NCI-H146 (cell line): ENCODE measurements at regions not wholly inside any gene's neighbourhood (a gene's known extent, or its start where the extent isn't known, plus 50 kb on each side); places are given as distances from the start of the nearest gene placed in this dataset.
"Not testable (repeated sequence)": the region's sequence is repeated elsewhere in the genome, so short reads cannot be mapped to it uniquely, and the experiment has no call there.

Source experiments
- DNase-seq: peaks from one replicate; lab custom pipeline; 2025; lab: John Stamatoyannopoulos, UW

DNA sequence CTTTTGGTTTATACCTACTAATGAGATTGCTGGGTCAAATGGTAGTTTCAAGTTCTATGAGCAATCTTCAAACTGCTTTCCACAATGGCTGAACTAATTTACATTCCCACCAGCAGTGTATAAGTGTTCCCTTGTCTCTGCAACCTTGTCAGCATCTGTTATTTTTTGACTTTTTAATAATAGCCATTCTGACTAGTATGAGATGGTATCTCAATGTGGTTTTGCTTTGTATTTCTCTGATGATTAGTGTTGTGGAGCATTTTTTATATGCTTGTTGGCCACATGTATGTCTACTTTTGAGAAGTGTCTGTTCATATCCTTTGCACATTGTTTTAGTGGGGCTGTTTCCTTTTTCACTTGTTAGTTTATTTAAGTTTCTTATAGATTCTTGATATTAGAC lies 449.3 kb upstream of the ATP11B start:
- not testable (repeated sequence) for DNase-seq

DNA sequence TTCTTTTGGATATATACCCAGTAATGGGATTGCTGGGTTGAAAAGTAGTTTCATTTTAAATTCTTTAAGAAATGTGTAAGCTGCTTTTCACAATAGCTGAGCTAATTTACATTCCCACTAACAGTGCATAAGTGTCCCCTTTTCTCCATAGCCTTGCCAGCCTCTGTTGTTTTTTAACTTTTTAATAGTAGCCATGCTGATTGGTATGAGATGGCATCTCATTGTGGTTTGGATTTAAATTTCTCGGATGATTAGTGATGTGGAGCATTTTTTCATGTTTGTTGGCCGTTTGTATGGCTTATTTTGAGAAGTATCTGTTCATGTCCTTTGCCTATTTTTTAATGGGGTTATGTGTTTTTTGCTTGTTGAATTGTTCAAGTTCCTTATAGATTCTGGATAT lies 444.3 kb upstream of the ATP11B start:
- no peak for DNase-seq

DNA sequence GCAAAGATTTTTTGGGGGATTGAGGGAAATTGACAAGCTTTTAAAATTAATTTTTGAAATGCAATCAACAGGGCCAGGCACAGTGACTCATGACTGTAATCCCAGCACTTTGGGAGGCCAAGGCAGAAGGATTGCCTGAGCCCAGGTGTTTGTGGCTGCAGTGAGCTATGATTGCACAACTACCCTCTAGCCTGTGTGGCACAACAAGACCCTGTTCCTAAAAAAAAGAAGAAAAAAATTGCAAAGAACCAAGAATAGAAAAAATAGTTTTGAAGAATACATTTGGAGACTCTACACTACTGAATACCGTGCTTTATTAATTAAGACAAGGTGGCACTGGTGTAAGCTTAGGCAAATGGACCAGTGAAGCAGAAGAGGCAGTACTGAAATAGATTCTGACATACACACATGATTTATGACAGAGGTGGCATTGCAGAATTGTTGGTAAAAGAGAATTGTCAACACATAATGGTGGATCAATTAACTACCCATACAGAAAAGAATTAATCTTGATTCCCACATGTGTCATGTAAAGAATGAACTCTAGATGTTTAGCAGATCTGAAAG lies 443.3 kb upstream of the ATP11B start:
- DNase-seq: peak; percentile 67

DNA sequence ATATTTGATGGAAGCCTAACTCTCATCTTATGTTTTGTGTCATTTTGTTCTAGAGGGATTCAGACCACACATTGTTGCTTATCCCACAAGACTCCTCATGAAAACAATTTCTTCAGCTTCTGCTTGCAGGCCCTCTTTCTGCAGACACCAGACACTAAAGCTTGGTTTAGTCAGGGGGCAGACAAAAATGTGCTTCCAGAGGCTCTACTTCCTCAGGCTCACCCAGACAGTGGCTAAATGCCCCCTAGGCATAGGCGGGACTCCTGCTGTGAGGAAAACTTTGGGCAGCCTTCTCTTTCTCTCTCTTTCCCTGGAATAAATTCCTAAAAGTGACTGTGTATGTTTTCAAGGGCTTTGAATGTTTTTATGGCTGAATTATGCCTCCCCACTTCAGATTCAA lies 435.4 kb upstream of the ATP11B start:
- DNase-seq: peak; percentile 21

DNA sequence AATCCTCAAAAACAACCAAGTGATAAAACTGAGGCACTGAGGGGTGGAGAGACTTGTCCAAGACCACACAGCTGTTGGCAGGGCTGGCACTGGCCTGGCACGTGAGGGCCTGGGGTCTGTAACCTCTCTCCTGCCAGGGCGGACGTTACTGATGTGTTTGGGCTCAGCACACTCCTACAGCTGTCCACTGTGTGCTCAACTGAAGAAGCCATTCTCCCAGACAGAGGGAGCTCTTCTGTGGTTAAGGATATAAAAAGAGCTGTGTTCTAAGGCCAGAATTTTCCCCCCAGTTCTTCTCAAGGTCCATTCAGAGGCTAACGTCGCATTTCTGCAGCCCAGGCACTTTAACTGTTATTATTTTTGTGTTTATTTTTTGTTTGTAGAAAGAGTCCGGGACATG lies 429.0 kb upstream of the ATP11B start:
- DNase-seq: peak; percentile 87

DNA sequence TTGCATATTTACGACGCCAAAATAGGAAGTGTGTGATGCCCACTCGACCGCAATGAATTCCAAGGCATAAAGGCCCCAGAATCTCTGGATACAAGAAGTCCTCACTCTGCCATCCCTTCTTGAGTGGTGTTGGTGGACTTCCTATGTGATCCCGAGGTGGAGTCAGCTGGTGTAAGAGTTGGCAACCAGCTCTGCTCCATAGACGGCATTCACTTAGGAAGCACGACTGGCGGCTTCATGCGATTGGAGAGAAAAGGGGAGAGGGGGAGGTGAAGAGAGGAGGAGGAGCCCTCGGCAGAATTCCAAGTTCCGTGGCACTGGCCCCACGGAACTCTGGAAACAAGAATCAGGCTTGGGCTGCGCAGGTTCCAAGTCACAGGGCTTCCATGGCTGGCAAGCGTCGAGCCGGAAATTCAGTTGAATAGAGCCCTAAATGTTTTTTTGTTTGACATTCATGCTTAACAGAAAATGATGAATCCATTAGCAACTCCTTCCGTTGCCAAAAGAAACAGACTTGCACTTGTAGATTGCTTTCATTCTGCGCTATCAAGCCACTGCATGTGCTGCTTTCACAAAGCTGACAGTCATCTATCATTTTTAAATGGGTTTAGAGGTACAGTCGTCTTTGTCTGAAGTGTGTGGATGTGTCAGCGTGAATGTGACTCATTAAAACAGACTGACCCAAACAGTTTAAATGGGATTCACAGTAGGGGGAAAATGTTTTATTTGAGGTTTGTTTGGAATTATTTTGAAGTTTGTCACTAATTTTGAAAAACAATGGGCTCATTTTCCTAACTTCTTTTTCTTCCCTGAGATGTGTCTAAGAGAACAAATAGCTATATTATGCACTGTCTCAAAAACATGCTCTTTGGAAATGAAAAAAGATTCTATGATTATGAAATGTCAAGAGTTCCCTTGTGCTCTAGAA lies 428.3 kb upstream of the ATP11B start:
- DNase-seq: peak; percentile 97

DNA sequence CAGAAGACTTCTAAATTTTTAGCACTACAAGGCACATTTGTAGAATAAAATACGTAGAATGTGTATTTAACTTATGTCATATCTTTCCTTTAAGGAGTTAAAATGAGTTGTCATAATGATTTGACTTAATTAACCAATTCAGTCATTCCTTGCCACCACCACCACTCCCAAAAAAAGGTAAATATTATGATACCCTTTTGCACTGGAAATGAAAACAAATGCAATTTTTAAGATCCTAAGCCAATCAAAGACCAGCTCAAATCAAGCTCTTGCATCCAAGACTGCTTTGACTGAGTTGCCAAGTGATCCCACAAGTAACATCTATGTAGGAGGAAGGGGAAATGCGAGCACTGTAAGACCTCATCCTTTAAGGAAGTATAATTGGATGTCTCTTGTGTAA lies 426.6 kb upstream of the ATP11B start:
- DNase-seq: no peak

DNA sequence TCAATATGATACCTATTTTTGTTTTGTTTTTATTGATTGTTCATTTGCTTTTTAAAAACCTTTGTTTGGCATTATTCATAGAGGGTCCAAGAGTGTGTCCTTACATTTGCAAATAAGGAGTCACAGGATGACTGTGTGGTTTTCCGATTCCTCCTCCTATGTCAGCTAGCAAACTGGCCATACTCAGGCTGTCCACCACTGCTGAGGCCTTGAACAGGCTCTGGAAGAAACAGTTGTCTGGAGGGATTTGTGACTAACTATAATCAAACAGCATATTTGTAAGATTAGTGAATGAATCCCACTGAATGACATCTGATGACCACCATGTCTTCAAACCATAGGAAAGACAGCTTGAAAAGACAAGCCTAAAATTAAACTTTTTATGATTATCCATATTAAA lies 423.4 kb upstream of the ATP11B start:
- DNase-seq: no peak

DNA sequence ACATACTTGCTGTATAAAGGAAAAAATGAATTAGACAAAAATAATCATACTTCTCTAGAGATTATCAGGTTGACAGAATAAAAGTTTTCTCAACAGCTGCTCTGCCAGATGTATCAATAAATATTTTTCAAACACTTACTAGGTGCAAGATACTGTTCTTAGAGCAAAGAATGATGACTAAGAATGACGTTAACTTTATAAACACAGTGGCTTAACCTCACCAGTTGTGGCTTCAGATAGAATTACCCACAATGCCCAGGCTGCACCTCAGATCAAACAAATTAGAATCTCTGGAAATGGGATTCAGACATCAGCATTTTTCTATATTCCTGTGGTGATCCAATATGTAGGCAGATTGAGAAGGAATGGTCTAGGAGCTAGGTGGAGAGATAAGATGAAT lies 422.4 kb upstream of the ATP11B start:
- no peak for DNase-seq

DNA sequence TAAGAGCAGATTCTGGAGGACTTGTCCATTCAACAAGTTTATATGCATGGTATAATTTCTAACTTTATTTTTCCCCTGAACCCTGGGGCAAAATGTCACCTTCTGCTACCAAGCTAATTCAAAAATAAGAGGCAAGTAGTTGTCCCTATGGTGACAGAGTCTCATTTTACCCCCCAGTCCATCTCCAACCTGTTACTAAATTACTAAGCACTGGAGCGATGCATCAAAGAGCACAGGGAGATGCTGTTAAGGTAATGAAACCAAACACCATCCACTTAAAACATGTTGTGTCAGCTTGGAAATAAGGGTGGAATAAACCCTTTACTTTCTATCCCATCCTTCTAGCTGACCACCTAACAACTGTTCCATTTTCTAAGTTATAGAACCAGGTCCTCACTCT lies 417.4 kb upstream of the ATP11B start:
- DNase-seq: no peak

DNA sequence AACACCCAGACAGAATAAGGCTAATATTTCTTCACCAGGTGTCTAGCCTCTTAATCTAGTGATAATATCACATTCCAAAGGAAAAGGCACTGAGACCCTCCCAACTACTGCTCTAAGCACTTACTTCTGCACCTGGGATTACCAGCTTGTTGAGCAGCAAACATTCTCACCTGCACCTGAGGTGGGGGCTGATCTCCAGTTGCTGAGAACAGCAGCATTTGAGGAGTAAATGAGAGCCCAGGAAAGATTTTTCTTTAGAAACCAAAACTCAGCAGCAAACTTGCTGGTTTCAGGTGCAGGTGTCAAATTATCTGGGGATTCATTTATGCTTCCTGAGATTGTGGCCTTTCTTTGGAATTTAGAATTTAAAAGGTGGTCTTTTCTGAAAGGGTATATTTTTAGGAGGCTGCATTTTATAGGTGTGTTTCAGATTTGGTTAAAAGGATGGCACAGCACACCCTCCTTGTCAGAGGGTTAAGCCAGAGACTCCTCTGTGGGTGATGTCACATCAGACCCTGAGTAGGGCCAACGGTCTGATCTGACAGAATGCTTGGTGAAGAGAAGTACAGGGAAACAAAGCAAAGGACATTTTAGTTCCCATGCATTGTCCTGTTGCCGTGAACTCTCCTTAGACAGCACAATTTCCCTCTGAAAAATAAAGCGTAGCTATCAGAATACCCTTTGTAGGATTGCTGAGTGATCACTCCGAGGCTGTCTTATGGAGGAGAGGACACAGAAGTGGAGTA lies 411.0 kb upstream of the ATP11B start:
- DNase-seq: peak; percentile 22

DNA sequence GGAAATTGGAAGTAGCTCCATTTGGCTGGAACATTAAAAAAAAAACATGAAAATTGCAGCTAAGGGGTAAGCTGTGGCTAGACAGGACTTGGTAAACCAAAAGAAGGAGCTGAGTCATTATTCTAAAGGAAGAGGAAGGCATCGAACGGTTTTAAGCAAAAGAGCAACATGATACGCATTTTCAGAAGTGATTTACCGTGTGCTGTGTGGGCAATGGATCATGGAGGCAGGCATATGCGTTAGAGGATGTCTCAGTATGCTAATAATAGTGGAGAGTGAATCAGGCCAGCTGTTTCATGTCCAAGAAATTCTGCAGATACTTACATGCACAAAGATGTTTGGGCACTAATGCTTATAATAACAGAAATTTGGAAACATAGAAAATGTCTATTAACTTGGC lies 409.1 kb upstream of the ATP11B start:
- DNase-seq: no peak

DNA sequence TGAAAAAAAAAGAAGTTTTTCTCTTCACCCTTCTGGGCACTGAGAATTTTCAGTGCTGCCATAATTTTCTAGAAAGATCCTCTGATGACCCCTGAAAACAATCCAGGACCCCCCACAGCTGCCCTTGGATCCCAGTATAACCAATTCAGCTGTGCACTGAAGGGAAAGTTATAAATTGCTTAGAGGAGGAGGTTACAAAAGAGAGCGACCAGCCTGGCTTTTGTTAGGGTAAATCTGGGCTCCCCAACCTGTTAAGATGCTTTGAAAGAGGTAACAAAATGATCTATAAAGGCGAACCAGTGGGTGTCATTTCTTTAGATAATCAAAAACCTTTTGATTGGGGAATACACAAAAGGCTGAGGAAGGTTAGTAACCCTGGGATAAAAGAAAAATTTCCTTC lies 407.9 kb upstream of the ATP11B start:
- DNase-seq: no peak

DNA sequence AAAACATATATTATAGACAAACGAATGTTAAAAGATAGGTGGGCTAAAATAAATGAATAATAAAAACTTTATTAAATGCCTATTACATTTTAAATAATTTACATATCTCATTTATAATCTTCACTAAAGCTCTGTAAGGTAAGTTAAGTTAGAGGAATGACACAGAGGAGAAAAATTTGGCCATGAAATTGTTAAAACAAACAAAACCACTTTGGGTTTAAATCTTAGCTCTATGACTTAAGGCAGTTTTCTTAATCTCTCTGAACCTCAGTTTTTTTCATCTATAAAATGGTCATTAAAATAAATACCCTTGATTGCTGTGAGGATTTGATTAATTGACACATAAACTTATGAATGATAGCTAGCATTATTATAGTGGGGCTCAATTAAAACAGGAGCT lies 404.8 kb upstream of the ATP11B start:
- DNase-seq: no peak

DNA sequence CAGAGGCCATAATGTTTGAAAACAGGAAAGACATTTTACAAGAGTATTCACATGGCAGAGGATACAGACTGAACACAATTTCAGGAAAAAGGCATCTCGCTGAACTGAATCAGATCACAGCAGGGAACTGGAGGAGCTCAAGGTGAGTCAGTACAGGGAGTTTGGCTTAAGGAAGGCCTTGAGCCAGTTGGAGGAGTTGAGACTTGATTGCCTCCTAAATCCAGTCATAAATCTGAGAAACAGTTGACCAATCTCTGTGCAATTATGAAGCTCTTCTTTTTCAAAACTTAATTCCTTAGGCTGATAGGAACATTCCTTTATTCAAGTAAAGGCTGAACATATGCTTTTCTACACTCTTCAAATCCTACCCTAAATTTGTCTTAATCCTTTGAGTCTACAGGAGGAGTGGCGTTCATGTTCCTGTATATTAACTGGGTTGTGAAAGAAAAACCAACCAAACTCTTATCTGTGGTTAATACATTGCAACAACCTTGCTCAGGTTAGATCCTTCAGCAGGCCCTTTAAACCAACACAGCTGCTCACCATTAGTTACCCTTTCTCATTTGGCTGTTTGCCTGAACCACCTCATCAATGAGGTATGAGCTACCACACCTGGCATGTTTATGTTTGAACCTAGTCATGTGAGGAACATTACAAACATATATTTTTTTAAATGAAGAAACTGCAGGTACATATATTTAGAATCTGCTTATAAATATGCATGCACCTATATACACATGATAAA lies 404.1 kb upstream of the ATP11B start:
- DNase-seq: peak; percentile 90

DNA sequence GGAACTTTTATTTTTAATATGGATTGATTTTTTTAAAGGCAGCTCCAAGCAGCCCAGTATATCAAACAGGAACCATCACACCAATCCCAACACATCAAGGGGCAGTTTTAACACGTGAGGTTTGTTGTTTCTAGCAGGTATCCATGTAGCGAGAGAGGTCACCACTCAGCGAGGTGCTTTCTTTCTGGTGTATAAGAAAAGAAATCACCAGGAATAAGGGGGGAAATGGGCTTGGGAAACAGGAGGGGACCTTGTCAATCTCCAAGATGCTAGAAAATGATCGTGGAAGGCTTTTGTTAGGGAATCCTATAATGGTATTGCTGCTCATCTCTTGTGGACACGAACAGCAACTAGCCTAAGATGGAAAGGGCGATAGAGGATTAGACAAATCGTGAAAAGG lies 402.9 kb upstream of the ATP11B start:
- no peak for DNase-seq

DNA sequence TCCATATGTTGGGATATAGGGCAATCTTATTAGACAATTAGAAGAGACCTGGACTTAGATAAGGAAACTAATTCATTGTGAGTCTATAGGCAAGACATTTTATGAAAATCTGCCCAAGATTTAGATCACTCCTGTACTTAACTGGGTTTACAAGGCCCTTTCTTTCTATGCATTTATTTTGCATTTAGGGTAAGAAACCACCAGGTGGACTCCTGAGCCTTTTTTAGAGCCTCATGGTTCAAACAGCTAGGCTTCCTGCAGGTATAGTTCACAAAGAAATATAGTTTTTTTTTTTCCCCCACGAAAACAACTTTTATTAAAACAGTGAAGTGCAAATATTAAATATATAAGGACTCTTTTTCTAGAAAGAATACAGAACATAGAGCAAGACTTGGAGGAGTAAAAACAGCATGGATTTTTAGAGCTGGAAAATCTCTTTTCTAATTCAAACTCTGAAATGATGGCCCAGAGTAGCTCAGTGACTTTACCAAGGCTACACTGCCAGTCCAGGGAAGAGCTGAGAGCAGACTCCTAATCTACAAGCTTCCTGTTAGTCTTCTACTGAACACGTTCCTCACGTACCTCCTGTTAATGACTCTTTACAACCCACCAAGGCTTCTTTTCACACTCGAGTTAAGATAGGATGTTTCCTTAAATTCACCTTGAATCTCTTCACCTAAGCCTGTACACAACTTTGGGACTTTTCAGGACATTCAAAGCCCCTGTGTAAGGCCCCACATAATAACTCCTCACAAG lies 400.9 kb upstream of the ATP11B start:
- DNase-seq: no peak

DNA sequence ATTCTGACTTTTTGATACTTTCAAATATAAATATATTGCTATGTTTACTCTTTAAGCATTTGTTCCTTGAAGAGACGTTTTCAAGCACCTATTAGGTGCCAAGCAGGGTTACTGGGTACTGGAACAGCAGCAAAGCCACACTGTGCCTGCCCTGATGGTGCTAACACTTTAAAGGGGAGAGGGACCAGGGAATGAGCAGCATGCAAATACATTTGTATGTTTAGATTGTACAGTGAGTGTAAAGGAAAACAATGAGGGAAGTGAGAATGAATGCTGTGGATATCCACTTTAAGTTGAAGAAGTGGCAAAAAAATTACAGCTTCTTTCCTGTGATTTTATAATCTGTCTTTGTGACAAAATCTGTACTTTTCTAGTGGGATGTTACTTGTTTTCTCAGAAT lies 400.2 kb upstream of the ATP11B start:
- no peak for DNase-seq

DNA sequence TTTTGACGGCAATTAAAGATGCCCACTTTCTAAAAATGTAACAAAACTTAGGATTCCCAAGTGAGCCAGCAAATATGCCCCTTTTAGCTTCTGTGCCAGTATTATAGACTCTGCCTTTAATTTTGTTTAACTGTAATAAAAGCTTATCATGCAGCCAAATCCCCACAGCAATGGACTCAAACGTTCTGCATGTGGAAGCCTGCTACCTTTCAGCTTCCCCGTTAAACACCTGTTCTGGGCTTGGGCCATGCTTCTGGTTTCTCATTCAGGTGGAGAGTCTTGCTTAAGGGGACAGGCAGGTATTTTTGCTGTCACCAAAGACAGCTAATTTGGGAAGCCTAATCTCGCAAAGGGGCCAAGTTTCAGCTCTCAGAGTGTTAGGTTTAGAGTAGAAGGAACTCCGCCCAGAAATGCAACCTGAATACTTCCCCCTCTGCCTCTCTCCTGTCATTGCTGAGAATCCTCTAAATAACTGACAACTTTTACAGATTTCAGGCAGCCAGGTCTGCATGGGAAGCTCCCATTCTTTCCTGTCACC lies 399.4 kb upstream of the ATP11B start:
- no peak for DNase-seq

DNA sequence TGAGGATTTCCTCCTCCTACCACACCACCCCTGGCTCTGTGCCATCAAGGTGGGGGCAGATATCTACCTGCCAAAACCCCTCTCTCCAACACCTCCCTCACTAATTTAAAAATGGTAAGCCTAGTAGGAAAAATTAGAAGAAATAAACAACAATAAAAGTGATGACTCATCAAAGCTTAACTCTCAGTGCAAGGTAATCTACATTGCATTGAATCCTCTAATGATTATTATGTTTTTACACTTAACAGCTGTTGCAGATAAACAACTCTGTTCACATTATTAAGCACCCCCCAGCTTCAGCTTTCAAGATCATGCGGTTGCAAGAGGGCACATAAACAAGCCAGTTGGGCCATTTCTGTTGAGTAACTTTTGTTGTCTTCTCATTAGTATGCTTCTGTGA lies 396.1 kb upstream of the ATP11B start:
- DNase-seq: peak; percentile 17
